PC-9 (cell line): ENCODE measurements at regions not wholly inside any gene's neighbourhood (a gene's known extent, or its start where the extent isn't known, plus 50 kb on each side); places are given as distances from the start of the nearest gene placed in this dataset.

Source experiments
- CTCF ChIP-seq: fragments of 200-600 bp; sonication (generic); conservative IDR thresholded peaks from 2 replicates; pipeline ENCODE4 v1.6.1; 2017; ENCODE audit warnings: mixed run types, antibody characterized with exemption, mild to moderate bottlenecking, moderate library complexity
- EZH2 ChIP-seq: fragments of 200-600 bp; sonication (generic); IDR thresholded peaks from 2 replicates; pipeline ENCODE4 v1.8.0; 2017; ENCODE audit warnings: antibody characterized with exemption, low read depth

- no peak for TF ChIP-seq CTCF
- TF ChIP-seq EZH2, result no peak
Measured at GRCh38 chr5:162637481-162637880, 569.9 kb downstream of the GABRG2 start.
